CD4-positive, alpha-beta memory T cell (primary cell): ENCODE measurements at regions not wholly inside any gene's neighbourhood (a gene's known extent, or its start where the extent isn't known, plus 50 kb on each side); places are given as distances from the start of the nearest gene placed in this dataset.
A peak's percentile ranks its signal among the peaks of the same experiment; 100 is the strongest.

Experiments used
- CTCF ChIA-PET: fragments of 350-600 bp; sonication (Branson Sonifier 250); formaldehyde crosslinking; loops from one replicate; lab custom pipeline; 2021; ENCODE audit warnings: inconsistent platforms; ENCODE audit not compliant: partially characterized antibody; lab: Charles Lee
- POLR2A ChIA-PET: fragments of 350-600 bp; sonication (Branson Sonifier 250); formaldehyde crosslinking; loops from one replicate; lab custom pipeline; 2021; ENCODE audit not compliant: partially characterized antibody; lab: Charles Lee
- DNase-seq, 5 donors: peaks; one replicate each; pipeline versions ENCODE4 v3.0.0 to v3.0.0-alpha.2; 2020 to 2022; ENCODE audit warnings: mixed read lengths in 1 of 5
- H3K27ac ChIP-seq: one replicate; pipeline ENCODE4 v1.7.0; 2013; ENCODE audit warnings: low read depth, low read length
- H3K27me3 ChIP-seq: 2 replicates; pipeline ENCODE4 v1.7.0; 2013; ENCODE audit warnings: mild to moderate bottlenecking, low read length, moderate library complexity; ENCODE audit not compliant: insufficient read depth
- H3K36me3 ChIP-seq: 2 replicates; pipeline ENCODE4 v1.7.0; 2013; ENCODE audit warnings: mild to moderate bottlenecking, low read length, moderate library complexity; ENCODE audit not compliant: insufficient read depth
- H3K4me1 ChIP-seq: 2 replicates; pipeline ENCODE4 v1.7.0; 2013; ENCODE audit warnings: mild to moderate bottlenecking, low read length, moderate library complexity; ENCODE audit not compliant: insufficient read depth
- H3K4me3 ChIP-seq, 2 donors: one replicate each; pipeline ENCODE4 v1.7.0; 2013; ENCODE audit warnings: low read length in 2 of 2, mild to moderate bottlenecking in 1 of 2
- H3K9me3 ChIP-seq, 2 donors: one replicate each; pipeline ENCODE4 v1.7.0; 2013; ENCODE audit warnings: low read length in 2 of 2, control low read depth in 1 of 2; ENCODE audit not compliant: control insufficient read depth in 1 of 2
- H3K27ac Mint-ChIP-seq, 7 donors: one replicate each; pipeline ENCODE4 v1.8.0; 2020 to 2021; ENCODE audit warnings: mixed read lengths in 7 of 7, mild to moderate bottlenecking in 6 of 7, inconsistent platforms in 3 of 7, moderate library complexity in 3 of 7
- H3K27me3 Mint-ChIP-seq, 2 donors: one replicate each; pipeline ENCODE4 v1.8.0; 2020 to 2021; ENCODE audit warnings: mixed read lengths in 2 of 2
- H3K36me3 Mint-ChIP-seq, 2 donors: one replicate each; pipeline ENCODE4 v1.8.0; 2020 to 2021; ENCODE audit warnings: mixed read lengths in 2 of 2, inconsistent platforms in 1 of 2, mild to moderate bottlenecking in 1 of 2
- H3K4me1 Mint-ChIP-seq, 4 donors: one replicate each; pipeline ENCODE4 v1.8.0; 2020 to 2021; ENCODE audit warnings: mixed read lengths in 4 of 4, mild to moderate bottlenecking in 1 of 4
- H3K4me3 Mint-ChIP-seq, 8 donors: one replicate each; pipeline ENCODE4 v1.8.0; 2020 to 2021; ENCODE audit warnings: mixed read lengths in 8 of 8, mild to moderate bottlenecking in 7 of 8, moderate library complexity in 6 of 8, inconsistent platforms in 3 of 8
- H3K9me3 Mint-ChIP-seq, 8 donors: one replicate each; pipeline ENCODE4 v1.8.0; 2020 to 2021; ENCODE audit warnings: mixed read lengths in 8 of 8, mild to moderate bottlenecking in 5 of 8, inconsistent platforms in 3 of 8, moderate library complexity in 1 of 8
- intact Hi-C: fragments of 100-400 bp; cut with micrococcal nuclease; formaldehyde crosslinking; loops from one replicate; pipeline ENCODE4 v1.15.1; 2023

- POLR2A ChIA-PET, result no interaction called here
- no peak overlapping the region for H3K27ac Mint-ChIP-seq
Measured at GRCh38 chr6:15955484-15955883, 173.4 kb upstream of the MYLIP start.

GRCh38 chr6:15953152-15953880 lies 175.6 kb upstream of the MYLIP start:
- Histone ChIP-seq H3K27me3 (no peaks in the 10 kb centered on the region), H3K36me3 (no peaks in the 10 kb centered on the region), H3K9me3 (no peaks in the 10 kb centered on the region), H3K4me1 (peaks cover 14% of the 10 kb centered on the region), H3K4me3 (no peak overlapping the region), H3K27ac (no peak overlapping the region)
- Mint-ChIP-seq H3K9me3 (no peaks in the 10 kb centered on the region), H3K36me3 (no peaks in the 10 kb centered on the region), H3K27me3 (no peaks in the 10 kb centered on the region), H3K27ac (peak overlapping the region in 2 of 7 donors; percentile 23 to 33), H3K4me3 (peak overlapping the region in 1 of 8 donors; percentile 11), H3K4me1 (peaks cover 4 to 27% (median 11%) of the 10 kb centered on the region in 4 donors)
- CTCF ChIA-PET, result no interaction called here
- POLR2A ChIA-PET, result no interaction called here
- DNase-seq, result no peak
- intact Hi-C loops, result no loop called here

More at GRCh38 chr6:15955484-15955883, 173.4 kb upstream of the MYLIP start:
- CTCF ChIA-PET, result no interaction called here
- Mint-ChIP-seq H3K4me3 (no peak overlapping the region), H3K27me3 (no peaks in the 10 kb centered on the region), H3K9me3 (no peaks in the 10 kb centered on the region), H3K36me3 (no peaks in the 10 kb centered on the region), H3K4me1 (peaks cover 4 to 27% (median 11%) of the 10 kb centered on the region in 4 donors)
- H3K4me3 ChIP-seq, result no peak overlapping the region
- no peaks in the 10 kb centered on the region for H3K27me3 ChIP-seq
- DNase-seq, result no peak
- H3K9me3 ChIP-seq, result no peaks in the 10 kb centered on the region
- peaks cover 14% of the 10 kb centered on the region for H3K4me1 ChIP-seq
- H3K27ac ChIP-seq, result no peak overlapping the region
- intact Hi-C loops, result no loop called here
- H3K36me3 ChIP-seq, result no peaks in the 10 kb centered on the region

GRCh38 chr6:15952231-15953151 lies 176.4 kb upstream of the MYLIP start:
- Histone ChIP-seq H3K27ac (no peak overlapping the region), H3K4me3 (no peak overlapping the region), H3K36me3 (no peaks in the 10 kb centered on the region), H3K27me3 (no peaks in the 10 kb centered on the region), H3K4me1 (peaks cover 14% of the 10 kb centered on the region), H3K9me3 (no peaks in the 10 kb centered on the region)
- H3K36me3 Mint-ChIP-seq, result no peaks in the 10 kb centered on the region
- intact Hi-C loops, result no loop called here
- DNase-seq, result no peak
- H3K4me1 Mint-ChIP-seq, result peaks cover 4 to 27% (median 11%) of the 10 kb centered on the region in 4 donors
- no peaks in the 10 kb centered on the region for H3K9me3 Mint-ChIP-seq
- ChIA-PET POLR2A (no interaction called here), CTCF (no interaction called here)
- no peaks in the 10 kb centered on the region for H3K27me3 Mint-ChIP-seq
- H3K4me3 Mint-ChIP-seq, result peak overlapping the region in 2 of 8 donors; percentile 10 to 37
- H3K27ac Mint-ChIP-seq, result peak overlapping the region in 1 of 7 donors; percentile 6

- H3K27me3 Mint-ChIP-seq, result no peaks in the 10 kb centered on the region
- no peak overlapping the region for H3K4me3 Mint-ChIP-seq
- POLR2A ChIA-PET, result no interaction called here
- Histone ChIP-seq H3K27ac (no peak overlapping the region), H3K4me1 (peaks cover 7% of the 10 kb centered on the region), H3K9me3 (no peaks in the 10 kb centered on the region), H3K4me3 (no peak overlapping the region), H3K27me3 (no peaks in the 10 kb centered on the region), H3K36me3 (no peaks in the 10 kb centered on the region)
- H3K27ac Mint-ChIP-seq, result no peak overlapping the region
- DNase-seq, result no peak
- intact Hi-C loops, result no loop called here
- H3K36me3 Mint-ChIP-seq, result no peaks in the 10 kb centered on the region
- H3K9me3 Mint-ChIP-seq, result no peaks in the 10 kb centered on the region
- CTCF ChIA-PET, result no interaction called here
- peaks cover 1 to 21% (median 3%) of the 10 kb centered on the region in 4 donors for H3K4me1 Mint-ChIP-seq
Measured at GRCh38 chr6:15950962-15951569, 177.8 kb upstream of the MYLIP start.

GRCh38 chr6:15949982-15950381 lies 178.9 kb upstream of the MYLIP start:
- no peak for DNase-seq
- intact Hi-C loops, result no loop called here
- Histone ChIP-seq H3K4me1 (peaks cover 7% of the 10 kb centered on the region), H3K9me3 (no peaks in the 10 kb centered on the region), H3K27ac (no peak overlapping the region), H3K4me3 (no peak overlapping the region), H3K27me3 (no peaks in the 10 kb centered on the region), H3K36me3 (no peaks in the 10 kb centered on the region)
- Mint-ChIP-seq H3K27ac (no peak overlapping the region), H3K4me3 (no peak overlapping the region), H3K27me3 (no peaks in the 10 kb centered on the region), H3K36me3 (no peaks in the 10 kb centered on the region), H3K4me1 (peaks cover 0 to 17% (median under 1%) of the 10 kb centered on the region in 4 donors), H3K9me3 (no peaks in the 10 kb centered on the region)
- ChIA-PET POLR2A (no interaction called here), CTCF (no interaction called here)

- Histone ChIP-seq H3K4me1 (peaks cover 7% of the 10 kb centered on the region), H3K27me3 (no peaks in the 10 kb centered on the region), H3K4me3 (no peak overlapping the region), H3K36me3 (no peaks in the 10 kb centered on the region), H3K9me3 (no peaks in the 10 kb centered on the region), H3K27ac (no peak overlapping the region)
- no peak overlapping the region for H3K4me3 Mint-ChIP-seq
- CTCF ChIA-PET, result no interaction called here
- H3K36me3 Mint-ChIP-seq, result no peaks in the 10 kb centered on the region
- POLR2A ChIA-PET, result no interaction called here
- no peaks in the 10 kb centered on the region for H3K27me3 Mint-ChIP-seq
- peaks cover 0 to 15% (median under 1%) of the 10 kb centered on the region in 4 donors for H3K4me1 Mint-ChIP-seq
- H3K9me3 Mint-ChIP-seq, result no peaks in the 10 kb centered on the region
- no peak for DNase-seq
- H3K27ac Mint-ChIP-seq, result no peak overlapping the region
- intact Hi-C loops, result no loop called here
Measured at GRCh38 chr6:15948930-15949900, 179.7 kb upstream of the MYLIP start.
